NCI-H1105 treated with DMSO at 0.1 percent for 48 hours (cell line): ENCODE measurements at regions not wholly inside any gene's neighbourhood (a gene's known extent, or its start where the extent isn't known, plus 50 kb on each side); places are given as distances from the start of the nearest gene placed in this dataset.

Experiments
- DNase-seq: peaks from one replicate; lab custom pipeline; 2025; lab: John Stamatoyannopoulos, UW

GRCh38 chr12:97093187-97093683 lies 186.2 kb downstream of the NEDD1 start:
- DNase-seq, result no peak

DNA sequence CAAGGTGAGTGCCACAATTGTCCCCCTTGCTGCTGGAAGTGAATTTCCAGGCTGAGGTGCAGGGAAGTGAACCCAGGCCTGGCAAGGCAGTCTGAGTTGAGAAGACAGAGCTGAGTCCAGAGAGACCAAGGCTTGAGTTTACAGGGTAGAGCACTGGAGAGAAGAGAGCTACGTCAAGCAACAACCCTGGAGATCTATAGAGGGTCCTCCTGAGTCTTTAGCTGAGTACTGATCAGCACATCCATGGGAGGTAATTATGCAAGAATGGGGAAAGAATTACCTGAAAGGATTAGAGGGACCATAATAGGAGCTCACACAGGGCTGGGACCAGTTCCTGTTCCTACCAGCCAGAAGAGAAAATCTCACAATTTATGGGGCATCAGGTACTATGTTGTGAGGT lies 190.7 kb downstream of the NEDD1 start:
- DNase-seq, result no peak

- no peak for DNase-seq
Observed at GRCh38 chr12:97109441-97109840, 202.4 kb downstream of the NEDD1 start.

GRCh38 chr12:97112136-97112535 lies 205.1 kb downstream of the NEDD1 start:
- DNase-seq, result no peak

GRCh38 chr12:97118796-97119375 lies 211.8 kb downstream of the NEDD1 start:
- no peak for DNase-seq

- DNase-seq, result no peak
Observed at GRCh38 chr12:97127061-97127460, 220.0 kb downstream of the NEDD1 start.

DNA sequence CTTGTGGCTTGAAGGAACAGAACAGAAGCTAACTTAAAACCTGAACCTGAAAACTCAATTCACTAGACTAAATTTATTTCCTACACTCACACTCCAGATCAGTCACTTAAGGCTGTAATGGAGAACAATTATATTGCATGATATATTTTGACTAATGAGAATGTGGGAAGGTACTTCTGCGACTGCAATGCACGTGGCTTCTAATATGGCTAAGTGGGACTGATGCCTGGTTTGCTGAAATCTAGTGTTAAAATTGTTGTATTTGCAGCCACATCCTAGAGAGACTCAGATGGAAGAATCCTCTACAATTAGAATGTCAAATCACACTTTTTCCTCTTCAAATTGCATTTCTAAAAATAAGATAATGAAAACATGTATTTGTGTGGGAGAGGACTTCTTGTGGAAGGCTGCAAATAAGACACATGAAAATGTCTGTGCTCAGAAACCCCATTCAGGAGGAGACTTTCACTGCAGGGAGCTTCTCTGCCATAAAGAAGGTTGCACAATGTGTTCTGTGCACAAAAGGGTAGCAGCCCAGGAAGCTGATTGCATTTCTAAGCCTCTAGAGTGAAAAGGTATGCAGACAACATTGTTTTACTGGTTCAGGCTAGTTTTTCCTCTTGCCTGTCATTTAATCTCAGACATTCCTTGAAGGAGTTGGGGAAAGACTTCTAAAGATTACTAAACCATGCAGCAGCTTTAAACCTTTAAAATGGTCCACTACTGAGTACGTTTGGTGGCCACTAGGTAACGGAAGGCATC lies 224.3 kb downstream of the NEDD1 start:
- no peak for DNase-seq

GRCh38 chr12:97132270-97132669 lies 225.2 kb downstream of the NEDD1 start:
- no peak for DNase-seq

DNA sequence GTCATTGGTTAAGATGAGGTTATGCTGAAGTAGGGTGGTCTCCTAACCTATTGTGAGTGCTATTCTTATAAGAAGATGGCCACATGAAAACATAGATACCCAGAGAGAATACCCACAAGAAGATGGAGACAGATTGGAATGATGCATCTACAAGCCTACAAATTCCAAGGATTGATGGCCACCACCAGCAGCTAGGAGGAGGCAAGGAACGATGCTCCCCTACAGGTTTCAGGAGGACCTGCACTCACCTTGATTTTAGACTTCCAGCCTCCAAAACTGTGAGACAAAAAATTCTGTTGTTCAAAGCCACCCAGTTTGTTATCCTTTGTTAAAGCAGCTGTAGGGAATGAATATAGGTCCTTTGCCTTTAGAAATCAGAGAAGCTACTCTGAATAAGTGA lies 227.4 kb downstream of the NEDD1 start:
- no peak for DNase-seq

DNA sequence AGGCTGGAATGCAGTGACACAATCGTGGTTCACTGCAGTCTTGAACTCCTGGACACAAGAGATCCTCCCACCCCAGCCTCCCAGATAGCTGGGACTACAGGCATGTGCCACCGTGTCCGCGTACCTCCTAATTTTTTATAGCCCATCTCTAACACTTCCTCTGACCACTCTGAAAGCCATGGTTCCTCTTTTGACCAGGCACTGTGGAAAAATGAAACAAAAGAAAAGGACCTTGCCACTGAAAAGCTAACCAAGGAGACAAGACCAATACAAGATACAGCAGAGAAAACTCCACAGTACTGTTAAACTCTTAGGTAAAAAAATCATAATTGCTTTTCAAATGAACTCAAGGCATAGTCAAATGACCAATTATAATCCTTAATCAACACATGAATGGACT lies 233.3 kb downstream of the NEDD1 start:
- DNase-seq, result no peak

DNA sequence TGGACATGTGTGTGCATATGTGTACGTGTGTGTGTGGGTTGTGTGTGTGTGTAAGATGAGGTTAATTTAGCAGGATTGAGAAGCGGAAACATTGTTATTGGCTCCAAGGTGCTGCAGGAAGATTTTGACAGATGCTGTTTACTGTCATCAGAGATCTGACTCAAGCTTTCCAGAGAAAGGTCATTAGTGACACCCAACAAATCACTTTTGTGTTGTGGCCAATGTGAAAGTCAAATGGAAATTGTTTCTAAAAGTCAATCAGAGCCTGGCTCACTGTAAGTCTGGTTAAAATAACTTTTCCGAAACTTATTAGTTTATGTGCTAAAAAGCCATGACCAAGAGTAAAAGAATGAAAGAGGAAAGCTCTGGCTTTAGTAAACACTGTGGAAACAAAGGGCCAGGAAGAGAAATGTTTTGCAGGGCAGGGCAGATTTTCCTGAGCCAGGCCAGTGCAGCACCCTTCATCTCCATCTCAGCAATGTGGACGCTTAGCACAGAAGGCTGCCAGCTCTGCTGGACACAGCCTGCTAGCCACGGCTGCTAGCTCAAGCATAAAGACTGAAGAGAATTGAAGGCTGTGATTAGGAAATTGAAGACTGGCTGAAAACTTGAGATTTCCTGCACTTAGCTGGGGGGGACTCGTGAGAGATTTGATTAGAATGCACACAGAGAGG lies 235.8 kb downstream of the NEDD1 start:
- no peak for DNase-seq

DNA sequence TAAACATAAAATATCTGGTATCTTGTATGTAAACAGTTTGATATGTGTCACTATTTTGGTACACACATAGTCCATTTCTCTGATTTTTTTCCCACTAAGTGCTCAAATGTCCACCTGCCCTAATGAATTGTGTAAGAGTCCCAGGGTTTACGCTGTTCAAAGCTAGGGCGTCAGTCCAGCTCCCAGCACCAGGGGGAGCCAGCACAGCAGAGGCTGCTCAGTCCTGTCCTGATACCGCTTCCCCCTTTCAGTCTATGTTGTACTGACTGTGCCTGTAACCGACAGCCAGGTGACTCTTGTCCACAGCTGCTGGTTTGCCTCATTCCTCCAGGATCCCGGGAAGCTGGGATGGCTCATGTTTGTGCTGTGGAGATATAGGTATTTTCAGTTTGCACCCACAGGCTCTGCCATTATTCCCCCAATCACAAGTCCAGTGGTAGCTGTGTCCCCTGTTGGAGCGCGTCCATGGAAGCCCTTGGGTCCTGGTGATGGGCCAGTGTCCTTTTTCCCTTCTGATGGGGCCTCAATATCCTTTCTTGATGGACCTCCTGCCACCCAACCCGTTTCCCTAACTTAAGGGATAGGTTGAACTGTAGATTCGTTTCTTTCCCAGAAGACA lies 242.0 kb downstream of the NEDD1 start:
- DNase-seq, result peak; percentile 23

DNA sequence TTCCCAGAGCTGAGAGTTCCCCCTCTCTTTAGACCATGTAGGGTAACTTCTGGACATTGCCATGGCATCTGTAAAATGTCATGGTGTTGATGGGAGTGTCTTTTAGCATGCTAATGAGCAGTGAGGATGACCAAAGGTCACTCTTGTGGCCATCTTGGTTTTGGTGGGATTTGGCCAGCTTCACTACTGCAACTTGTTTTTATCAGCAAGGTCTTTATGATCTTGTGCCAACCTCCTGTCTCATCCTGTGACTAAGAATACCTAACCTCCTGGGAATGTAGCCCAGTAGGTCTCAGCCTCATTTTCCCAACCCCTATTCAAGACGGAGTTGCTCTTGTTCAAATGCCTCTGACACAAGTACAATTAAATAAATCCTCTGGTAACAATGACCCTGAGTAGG lies 244.4 kb downstream of the NEDD1 start:
- DNase-seq, result no peak

DNA sequence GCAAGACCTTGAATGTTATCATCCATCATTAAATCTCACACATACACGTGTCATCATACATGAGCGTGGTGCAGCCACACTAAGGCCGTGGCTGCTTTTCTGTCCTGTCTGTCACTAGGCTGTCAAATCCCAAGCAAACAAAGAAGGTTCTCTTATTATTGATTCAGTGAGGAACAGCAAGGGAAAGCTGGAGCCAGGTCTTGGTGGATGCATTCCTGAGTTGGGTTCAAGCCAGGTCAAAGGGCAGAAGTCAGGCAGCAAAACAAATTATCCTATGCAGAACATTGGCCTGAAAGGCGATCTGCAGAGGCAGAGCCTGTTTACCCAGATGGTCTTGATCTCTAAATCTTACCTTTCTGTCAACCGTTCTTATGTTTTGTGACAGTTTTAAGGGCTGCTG lies 252.3 kb downstream of the NEDD1 start:
- DNase-seq, result no peak

- DNase-seq, result no peak
Observed at GRCh38 chr12:97160277-97160676, 253.2 kb downstream of the NEDD1 start.

GRCh38 chr12:97162173-97162572 lies 255.1 kb downstream of the NEDD1 start:
- no peak for DNase-seq

- no peak for DNase-seq
Observed at GRCh38 chr12:97164936-97165335, 257.9 kb downstream of the NEDD1 start.

DNA sequence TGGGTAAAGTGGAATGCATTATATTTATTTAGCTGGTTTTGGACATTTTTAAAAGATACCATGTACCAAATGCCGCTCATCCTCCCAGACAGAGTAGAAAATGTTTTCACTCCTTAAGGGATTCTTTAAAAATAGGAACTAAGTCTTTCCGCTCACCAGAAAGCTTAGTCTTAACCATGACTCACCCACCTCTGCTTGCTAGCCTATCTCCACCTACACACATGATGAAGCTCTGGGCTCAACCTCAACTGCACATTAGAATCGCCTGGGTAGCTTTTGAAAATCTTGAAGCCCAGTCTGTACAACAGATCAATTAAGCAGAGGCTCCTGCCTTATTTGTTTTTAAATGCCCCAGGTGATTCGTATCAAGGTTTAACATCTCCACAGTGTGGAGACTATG lies 260.5 kb downstream of the NEDD1 start:
- DNase-seq, result no peak

DNA sequence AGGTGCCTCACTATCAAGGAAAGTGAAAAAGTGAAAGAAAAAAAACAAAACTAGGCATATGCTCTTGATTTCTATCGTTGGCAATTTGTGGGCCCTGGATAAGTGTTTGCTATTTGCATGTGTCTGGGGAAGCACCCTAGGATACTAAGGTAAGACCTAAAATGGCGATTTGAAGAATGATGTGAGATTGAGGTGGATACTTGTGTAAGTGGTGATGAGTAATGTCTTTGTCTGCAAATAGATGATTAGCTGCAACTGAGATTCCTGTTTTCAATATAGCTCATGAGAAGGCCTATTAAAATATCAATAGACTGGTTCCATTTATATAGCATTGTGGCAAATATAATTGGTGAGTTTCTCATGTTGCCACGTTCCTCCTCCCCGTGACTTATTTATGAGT lies 261.7 kb downstream of the NEDD1 start:
- peak; percentile 51 for DNase-seq

GRCh38 chr12:97169889-97170567 lies 263.0 kb downstream of the NEDD1 start:
- peak; percentile 91 for DNase-seq

DNA sequence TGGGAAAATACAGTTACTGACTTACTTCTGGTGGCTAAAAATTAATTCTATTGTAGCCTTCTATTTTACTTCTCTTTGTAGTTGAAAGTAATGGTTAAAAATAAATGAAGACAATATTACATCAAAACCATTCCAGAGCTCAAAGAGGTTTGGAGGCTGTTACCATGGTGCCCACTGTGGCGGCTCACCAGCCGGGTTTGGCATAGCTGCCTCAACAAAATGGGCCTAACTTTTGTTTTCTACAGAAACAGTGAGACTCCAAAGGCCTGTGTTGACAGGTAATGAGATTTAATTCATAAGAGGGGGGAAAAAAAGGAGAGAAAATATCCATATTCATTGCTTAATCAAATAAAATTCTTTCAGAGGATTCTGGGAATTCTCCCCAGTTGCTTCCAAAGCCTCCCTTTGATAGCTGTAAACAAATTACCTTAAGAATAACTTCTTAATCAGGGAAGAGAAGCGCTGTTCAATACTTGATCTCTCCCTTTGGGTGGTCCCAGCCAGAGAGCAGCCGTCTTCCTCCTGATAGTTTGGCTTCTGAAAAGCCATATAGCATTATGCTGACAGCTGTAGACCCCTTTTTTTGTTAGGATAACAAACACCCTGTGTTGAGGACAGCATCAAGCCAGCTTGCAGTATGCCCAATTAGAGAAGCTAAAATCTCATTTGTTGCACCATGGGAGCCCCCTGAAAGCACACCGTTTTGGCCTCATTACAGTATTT lies 266.8 kb downstream of the NEDD1 start:
- DNase-seq, result no peak

- no peak for DNase-seq
Observed at GRCh38 chr12:97177481-97177880, 270.4 kb downstream of the NEDD1 start.
